ENCODE measurements at regions not wholly inside any gene's neighbourhood (a gene's known extent, or its start where the extent isn't known, plus 50 kb on each side); places are given as distances from the start of the nearest gene placed in this dataset.
"Not testable (repeated sequence)": the region's sequence is repeated elsewhere in the genome, so short reads cannot be mapped to it uniquely, and the experiment has no call there.

- no peak for DNase-seq (ENCODE audit: low read depth)
These were observed 456.1 kb upstream of the PROX1 start for GRCh38 chr1:213531369-213532310.

DNA sequence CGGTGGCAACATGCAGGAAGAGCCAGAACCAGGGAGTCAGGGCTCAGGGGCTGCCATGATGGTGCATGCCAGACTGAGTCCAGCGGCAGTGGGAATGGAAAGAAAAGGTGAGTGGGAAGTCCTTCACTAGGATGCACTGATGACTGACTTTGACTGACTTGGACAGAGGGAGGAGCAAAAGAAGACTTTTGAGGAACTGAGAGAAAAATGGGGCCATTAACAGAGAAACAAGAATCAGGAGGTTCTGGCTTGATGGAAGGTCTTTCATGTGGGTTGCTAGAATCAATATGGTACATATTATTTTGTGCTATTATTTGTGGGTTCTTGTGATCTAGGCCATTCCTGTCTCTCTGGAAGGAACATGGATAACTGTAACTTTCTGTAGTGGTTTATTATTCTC, 454.6 kb upstream of the PROX1 start:
- no peak for DNase-seq (ENCODE audit: low read depth)

- no peak for DNase-seq (ENCODE audit: low read depth)
These were observed 452.1 kb upstream of the PROX1 start for GRCh38 chr1:213535679-213536078.

DNA sequence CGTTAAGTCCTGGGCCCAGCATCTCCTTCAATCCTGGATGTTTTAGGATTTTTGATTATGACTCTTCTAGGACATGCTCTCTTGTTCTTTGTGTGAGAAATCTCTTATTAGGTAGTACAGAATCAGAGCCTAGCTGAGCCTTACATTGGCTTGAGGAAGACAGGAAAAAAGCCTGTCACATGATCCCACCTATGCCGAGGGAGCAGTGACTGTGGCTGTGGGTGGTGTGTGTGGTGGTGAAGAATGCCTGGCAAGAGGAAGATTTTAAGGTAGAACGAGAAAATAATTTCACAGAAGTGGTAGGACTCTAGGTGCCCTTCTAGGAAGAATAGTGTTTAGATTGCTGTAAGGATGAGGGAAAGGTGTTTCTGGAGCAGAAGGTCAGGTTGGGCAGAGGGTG, 449.5 kb upstream of the PROX1 start:
- DNase-seq (ENCODE audit: low read depth), result no peak

- no peak for DNase-seq (ENCODE audit: low read depth)
These were observed 448.3 kb upstream of the PROX1 start for GRCh38 chr1:213539464-213539863.

- DNase-seq (ENCODE audit: low read depth), result no peak
These were observed 446.1 kb upstream of the PROX1 start for GRCh38 chr1:213541641-213542040.

GRCh38 chr1:213545181-213545580, 442.6 kb upstream of the PROX1 start:
- not testable (repeated sequence) for DNase-seq (ENCODE audit: low read depth)

DNA sequence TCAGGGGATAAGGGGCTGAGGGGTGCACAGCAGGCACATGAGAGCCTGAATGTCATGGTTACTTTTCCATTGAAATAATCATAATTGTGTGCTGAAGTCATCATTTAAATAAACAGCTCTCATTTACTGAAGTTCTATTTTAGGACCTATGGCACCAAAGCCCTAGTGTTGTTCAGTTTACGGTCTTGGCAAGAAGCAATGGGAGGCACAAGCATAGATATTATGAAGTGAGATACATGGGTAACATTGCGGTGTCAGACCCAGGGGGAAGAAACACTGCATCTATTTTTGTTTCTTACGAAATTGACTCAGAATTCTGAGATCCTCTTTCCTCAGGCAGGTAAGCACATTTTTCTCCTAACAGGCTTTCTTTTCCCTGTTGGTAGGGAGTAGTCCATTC, 437.8 kb upstream of the PROX1 start:
- no peak for DNase-seq (ENCODE audit: low read depth)

DNA sequence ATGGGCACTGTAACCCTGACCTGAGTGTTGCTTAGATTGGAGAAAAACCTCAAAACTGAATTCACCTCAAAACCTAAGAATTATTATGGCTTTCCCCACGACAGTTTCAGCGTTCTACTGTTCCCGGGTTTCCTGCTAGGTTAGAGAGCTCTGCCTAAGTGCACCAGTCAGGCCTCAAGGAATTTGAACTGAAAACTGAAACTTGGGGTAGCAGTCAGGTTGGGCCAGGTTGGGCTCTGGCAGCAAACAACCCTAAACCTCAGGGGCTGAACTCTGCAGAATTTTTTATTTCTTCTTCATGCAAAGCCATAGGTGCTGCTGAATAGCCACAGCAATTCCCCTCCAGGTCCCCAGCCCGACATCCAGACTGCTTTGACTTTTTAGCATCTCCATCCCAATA, 437.0 kb upstream of the PROX1 start:
- DNase-seq (ENCODE audit: low read depth), result no peak

DNA sequence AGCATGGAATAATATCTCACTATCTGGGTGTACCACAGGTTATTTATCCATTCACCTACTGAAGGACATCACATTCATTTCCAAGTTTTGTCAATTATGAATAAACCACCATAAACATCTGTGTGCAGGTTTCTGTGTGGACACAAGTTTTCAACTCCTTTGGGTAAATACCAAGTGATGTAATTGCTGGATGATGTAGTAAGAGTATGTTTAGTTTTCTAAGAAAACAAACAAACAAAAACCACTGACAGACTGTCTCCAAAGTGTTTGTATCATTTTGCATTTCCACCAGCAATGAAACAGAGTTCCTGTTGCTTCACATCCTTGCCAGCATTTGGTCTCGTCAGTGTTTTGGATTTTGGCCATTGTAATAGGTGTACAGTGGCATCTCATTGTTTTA, 435.7 kb upstream of the PROX1 start:
- DNase-seq (ENCODE audit: low read depth), result no peak

GRCh38 chr1:213560226-213560625, 427.5 kb upstream of the PROX1 start:
- no peak for DNase-seq (ENCODE audit: low read depth)

DNA sequence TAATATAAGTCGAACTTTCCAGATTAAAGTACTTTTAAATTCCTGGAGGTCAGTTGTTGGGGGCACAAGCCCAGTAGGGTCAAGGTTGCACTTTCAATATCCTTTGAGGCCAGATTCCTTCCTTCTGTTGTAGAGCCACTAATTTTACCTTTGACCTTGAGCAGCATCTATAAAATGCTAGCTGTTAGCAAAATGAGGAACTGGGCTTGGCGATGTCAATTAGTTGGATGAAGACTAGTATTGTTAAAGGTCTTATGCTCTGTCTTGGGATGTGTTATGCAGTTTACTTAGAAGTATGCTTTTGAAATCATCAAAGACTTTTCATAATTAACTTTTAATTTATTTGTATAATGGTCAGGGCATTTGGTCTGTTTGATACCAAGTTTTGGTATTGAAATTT, 425.9 kb upstream of the PROX1 start:
- no peak for DNase-seq (ENCODE audit: low read depth)

DNA sequence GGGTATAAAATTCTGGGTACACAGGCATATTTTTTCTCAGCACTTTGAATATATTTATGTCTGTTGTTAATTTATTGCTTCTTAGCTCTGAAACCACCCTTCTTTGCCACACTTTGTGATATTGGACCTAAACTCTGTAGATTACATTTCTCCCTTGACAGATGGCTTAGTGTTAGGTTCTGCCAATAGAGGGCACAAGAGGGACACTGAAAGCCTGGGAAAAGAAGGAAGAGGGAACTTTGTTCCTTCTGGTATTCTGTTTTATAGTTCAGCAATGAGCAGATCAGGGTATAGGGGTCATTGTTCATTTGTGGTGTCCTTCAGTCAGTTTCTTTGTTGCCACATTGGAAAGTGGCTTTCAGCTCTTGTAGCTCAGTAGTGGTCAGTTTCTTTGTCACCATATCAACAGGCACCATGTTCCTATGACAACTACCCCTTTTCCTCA, 423.5 kb upstream of the PROX1 start:
- DNase-seq (ENCODE audit: low read depth), result no peak

- DNase-seq (ENCODE audit: low read depth), result no peak
These were observed 418.6 kb upstream of the PROX1 start for GRCh38 chr1:213568929-213569815.

DNA sequence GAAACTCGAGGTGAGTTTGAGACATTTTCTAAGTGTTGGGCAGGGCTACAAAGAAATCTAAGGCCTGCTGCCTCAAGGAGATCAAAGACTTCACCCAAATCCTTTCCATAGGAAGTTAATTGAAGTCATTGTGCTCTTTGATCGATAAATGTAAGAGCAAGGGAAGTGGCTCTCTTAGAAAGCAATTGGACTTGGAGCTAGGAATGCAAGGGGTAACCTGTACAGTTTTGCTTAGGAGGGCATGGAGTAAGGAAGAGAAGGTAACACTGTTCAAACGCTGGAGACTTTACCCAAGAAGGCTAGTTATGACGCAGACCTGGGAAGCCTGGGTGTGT, 418.0 kb upstream of the PROX1 start:
- no peak for DNase-seq (ENCODE audit: low read depth)

GRCh38 chr1:213570487-213570886, 417.3 kb upstream of the PROX1 start:
- DNase-seq (ENCODE audit: low read depth), result no peak

DNA sequence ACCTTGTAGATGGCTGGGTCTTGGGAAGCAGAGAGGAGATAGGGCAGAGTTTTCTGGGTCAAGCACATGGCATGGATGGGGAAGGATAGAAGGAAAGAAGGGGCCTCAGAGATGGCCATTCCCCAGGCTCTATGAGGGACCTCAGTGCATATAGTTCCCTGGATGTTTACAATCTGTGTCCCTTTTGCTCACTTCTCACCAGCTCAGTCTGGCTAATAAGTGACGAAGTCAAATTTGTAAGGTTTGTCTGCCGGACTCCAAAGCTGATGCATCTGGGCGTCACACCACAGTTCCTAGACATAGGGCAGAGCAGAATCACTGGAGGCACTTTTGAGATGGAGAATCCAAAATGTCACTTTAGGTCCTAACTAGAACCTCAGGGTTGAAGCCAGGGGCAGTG, 416.4 kb upstream of the PROX1 start:
- DNase-seq (ENCODE audit: low read depth), result no peak

GRCh38 chr1:213571843-213572242, 415.9 kb upstream of the PROX1 start:
- DNase-seq (ENCODE audit: low read depth), result no peak

- no peak for DNase-seq (ENCODE audit: low read depth)
These were observed 414.7 kb upstream of the PROX1 start for GRCh38 chr1:213572912-213573647.

GRCh38 chr1:213573648-213574009, 414.1 kb upstream of the PROX1 start:
- DNase-seq (ENCODE audit: low read depth), result no peak

DNA sequence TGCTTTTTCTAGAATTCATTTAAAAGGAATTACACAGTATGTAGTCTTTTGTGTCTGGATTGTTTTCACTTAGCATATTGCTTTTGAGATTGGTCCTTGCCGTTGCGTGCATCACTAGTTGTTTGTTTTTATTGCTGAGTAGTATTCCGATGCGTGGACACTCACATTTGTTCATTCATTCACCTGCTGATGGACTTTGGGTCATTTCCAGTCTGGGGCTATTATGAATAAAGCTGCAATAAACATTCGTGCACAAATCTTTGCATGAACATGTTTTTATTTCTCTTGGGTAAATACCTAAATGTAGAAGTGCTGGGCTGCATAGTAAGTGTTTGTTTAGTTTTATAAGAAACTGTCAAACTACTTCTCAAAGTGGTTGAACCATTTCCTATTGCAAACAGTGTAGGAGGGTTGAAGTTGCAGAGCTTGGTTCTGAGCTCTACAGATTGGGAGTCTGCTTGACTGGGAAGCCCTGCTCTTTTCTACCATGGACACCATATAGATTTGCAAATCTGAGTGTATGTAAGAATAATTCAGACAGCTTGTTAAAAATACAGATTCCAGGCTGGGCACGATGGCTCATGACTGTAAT, 404.7 kb upstream of the PROX1 start:
- DNase-seq (ENCODE audit: low read depth), result no peak

GRCh38 chr1:213584272-213584671, 403.5 kb upstream of the PROX1 start:
- DNase-seq (ENCODE audit: low read depth), result no peak

Data from T-helper 22 cell (primary cell).